ENCODE measurements at regions not wholly inside any gene's neighbourhood (a gene's known extent, or its start where the extent isn't known, plus 50 kb on each side); places are given as distances from the start of the nearest gene placed in this dataset.

DNA sequence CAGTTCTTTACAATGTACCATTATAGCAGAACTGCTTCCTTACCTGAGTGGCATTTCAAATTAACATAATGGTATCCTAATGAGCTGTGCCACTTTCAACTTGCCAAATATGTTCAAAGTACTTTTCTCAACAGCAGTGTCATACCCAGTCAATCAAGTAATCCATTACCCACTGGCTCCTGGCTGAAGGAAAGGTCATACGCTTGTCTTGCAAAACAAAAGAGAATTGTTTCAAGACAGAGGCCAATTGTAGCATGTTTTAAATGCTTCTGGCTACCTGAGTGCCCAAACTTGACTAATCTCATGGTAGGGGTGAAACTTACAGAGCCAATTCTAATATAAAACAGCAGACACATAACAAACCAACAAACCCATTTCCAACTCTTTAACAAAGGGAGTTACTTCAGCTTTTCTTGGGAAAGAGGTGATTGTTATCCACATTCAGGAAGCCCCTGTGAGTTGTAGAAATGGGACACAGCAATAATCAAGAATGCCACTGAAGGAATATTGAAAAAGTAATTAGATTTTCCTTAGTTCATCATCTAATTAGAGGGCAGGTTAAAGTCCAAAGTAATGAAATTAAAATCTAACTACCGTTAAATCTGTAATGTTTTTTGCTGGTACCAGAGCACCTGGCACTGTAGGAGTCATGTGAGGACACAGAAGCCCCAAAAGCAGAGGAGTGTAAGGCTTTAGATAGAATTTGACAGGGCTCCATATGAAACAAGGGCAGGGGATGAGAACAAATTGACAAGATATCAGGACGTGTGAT, 241.9 kb downstream of the RWDD3 start:
- Histone ChIP-seq H3F3A (ENCODE audit: insufficient read depth) (no peaks in the 10 kb centered on the region), H2AFZ (no peak overlapping the region), H3K4me2 (ENCODE audit: unreplicated experiment) (no peak overlapping the region), H3K36me3 (ENCODE audit: low read depth) (no peaks in the 10 kb centered on the region), H3K4me1 (ENCODE audit: insufficient read depth) (no peaks in the 10 kb centered on the region), H3K4me3 (no peak overlapping the region), H3K9me2 (ENCODE audit: insufficient read depth) (no peaks in the 10 kb centered on the region), H3K79me2 (ENCODE audit: insufficient read depth) (no peaks in the 10 kb centered on the region), H3K27ac (no peak overlapping the region), H3K9me3 (ENCODE audit: low read depth) (no peaks in the 10 kb centered on the region), H3K27me3 (replicated peaks; ENCODE audit: insufficient read depth) (no peaks in the 10 kb centered on the region), H4K20me1 (ENCODE audit: insufficient read depth) (no peaks in the 10 kb centered on the region), H3K9ac (no peak overlapping the region)
- no peak for DNase-seq
- TF ChIP-seq EZH2 (IDR thresholded peaks at IDR 0.05; ENCODE audit: insufficient read depth, poor library complexity, severe bottlenecking): no peak
- TF ChIP-seq EZH2phosphoT487 (IDR thresholded peaks at IDR 0.05; ENCODE audit: insufficient read depth, low read depth): no peak
- in situ Hi-C loops (cut with MboI): no loop called here
- 14 to 15% methylated on average over 3 of the region's 3 CpGs for WGBS, 2 experiments (ENCODE audit: low coverage in 1 of 2, low lambda C conversion rate in 2 of 2, missing lambda C conversion rate in 2 of 2)

DNA sequence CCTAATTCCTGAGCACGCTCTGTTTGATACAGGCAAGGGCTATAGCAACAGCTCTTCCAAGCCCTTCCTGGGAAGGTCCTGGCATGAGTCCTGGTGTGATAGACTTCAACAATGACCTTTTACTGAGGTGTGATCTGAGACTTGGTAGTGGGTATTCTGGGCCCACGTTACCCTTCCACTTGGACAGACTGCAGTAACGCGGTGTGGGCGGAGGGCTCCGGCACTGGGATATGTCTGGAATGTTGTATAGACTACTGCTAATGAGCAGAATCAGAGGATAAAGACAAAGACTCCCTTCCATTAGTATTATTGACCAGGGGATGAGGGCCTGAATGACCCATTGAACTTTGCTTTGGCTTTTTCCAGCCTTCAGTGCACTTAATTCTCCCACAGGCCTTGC, 262.3 kb downstream of the RWDD3 start:
- Histone ChIP-seq H3K4me1 (ENCODE audit: insufficient read depth) (no peaks in the 10 kb centered on the region), H3K4me3 (no peak overlapping the region), H3K36me3 (ENCODE audit: low read depth) (no peaks in the 10 kb centered on the region), H2AFZ (no peak overlapping the region), H3K9ac (no peak overlapping the region), H3K9me3 (ENCODE audit: low read depth) (no peaks in the 10 kb centered on the region), H3K9me2 (ENCODE audit: insufficient read depth) (no peaks in the 10 kb centered on the region), H3K79me2 (ENCODE audit: insufficient read depth) (no peaks in the 10 kb centered on the region), H3K27me3 (replicated peaks; ENCODE audit: insufficient read depth) (no peaks in the 10 kb centered on the region), H3K27ac (no peak overlapping the region), H3K4me2 (ENCODE audit: unreplicated experiment) (no peak overlapping the region), H3F3A (ENCODE audit: insufficient read depth) (no peaks in the 10 kb centered on the region), H4K20me1 (ENCODE audit: insufficient read depth) (no peaks in the 10 kb centered on the region)
- WGBS, 2 experiments (ENCODE audit: low coverage in 1 of 2, low lambda C conversion rate in 2 of 2, missing lambda C conversion rate in 2 of 2): 47 to 58% methylated on average over 6 of the region's 6 CpGs
- no peak for DNase-seq
- TF ChIP-seq EZH2phosphoT487 (IDR thresholded peaks at IDR 0.05; ENCODE audit: insufficient read depth, low read depth) (no peak), EZH2 (IDR thresholded peaks at IDR 0.05; ENCODE audit: insufficient read depth, poor library complexity, severe bottlenecking) (no peak)
- in situ Hi-C loops (cut with MboI): no loop called here

DNA sequence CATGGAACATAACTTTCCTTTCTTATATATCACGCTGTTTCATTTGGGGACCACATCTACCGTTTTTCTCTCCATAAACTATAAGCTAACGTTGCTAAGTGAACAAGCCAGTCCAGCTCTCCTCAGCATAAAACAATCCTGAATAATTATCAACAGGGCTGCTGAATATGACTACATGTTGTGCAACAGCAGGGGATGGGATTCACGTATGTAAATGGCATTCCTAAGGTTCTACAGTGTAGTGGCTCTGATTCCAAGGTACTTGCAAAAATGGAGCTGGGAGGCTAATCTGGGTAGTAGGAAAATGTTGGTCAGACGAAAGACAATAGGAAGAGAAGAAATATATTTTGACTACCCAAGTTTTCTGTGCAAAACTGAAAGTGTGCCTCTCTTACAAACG, 262.8 kb downstream of the RWDD3 start:
- Histone ChIP-seq H3F3A (ENCODE audit: insufficient read depth) (no peaks in the 10 kb centered on the region), H3K4me3 (no peak overlapping the region), H3K36me3 (ENCODE audit: low read depth) (no peaks in the 10 kb centered on the region), H3K4me2 (ENCODE audit: unreplicated experiment) (no peak overlapping the region), H3K27ac (no peak overlapping the region), H3K4me1 (ENCODE audit: insufficient read depth) (no peaks in the 10 kb centered on the region), H3K9ac (no peak overlapping the region), H2AFZ (no peak overlapping the region), H3K9me2 (ENCODE audit: insufficient read depth) (no peaks in the 10 kb centered on the region), H3K27me3 (replicated peaks; ENCODE audit: insufficient read depth) (no peaks in the 10 kb centered on the region), H3K9me3 (ENCODE audit: low read depth) (no peaks in the 10 kb centered on the region), H4K20me1 (ENCODE audit: insufficient read depth) (no peaks in the 10 kb centered on the region), H3K79me2 (ENCODE audit: insufficient read depth) (no peaks in the 10 kb centered on the region)
- TF ChIP-seq EZH2phosphoT487 (IDR thresholded peaks at IDR 0.05; ENCODE audit: insufficient read depth, low read depth) (no peak), EZH2 (IDR thresholded peaks at IDR 0.05; ENCODE audit: insufficient read depth, poor library complexity, severe bottlenecking) (no peak)
- no peak for DNase-seq
- WGBS, 2 experiments (ENCODE audit: low coverage in 1 of 2, low lambda C conversion rate in 2 of 2, missing lambda C conversion rate in 2 of 2): 19 to 26% methylated on average over 6 of the region's 6 CpGs
- in situ Hi-C loops (cut with MboI): no loop called here

DNA sequence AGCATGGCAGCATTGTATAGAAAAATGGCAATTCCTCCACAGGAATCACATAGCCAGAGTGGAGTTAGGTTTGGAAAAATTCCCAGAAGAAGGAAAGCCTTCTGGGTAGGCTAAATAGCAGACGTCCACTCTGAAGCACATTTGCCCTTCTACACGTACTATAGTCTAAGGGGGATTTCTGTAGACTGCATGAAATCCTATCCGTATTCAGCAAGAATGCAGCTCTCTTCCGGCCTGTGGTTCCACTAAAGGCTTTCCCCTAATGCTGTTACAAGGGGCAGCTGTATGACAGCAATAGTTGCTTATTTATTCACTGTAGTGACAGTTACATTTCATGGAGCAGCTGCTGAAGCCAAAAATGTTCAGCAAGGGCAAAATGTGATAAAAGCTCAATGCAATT, 263.6 kb downstream of the RWDD3 start:
- TF ChIP-seq EZH2phosphoT487 (IDR thresholded peaks at IDR 0.05; ENCODE audit: insufficient read depth, low read depth) (no peak), EZH2 (IDR thresholded peaks at IDR 0.05; ENCODE audit: insufficient read depth, poor library complexity, severe bottlenecking) (no peak)
- no peaks in the 10 kb centered on the region for H3K36me3 ChIP-seq (ENCODE audit: low read depth)
- no peak overlapping the region for H3K4me2 ChIP-seq (ENCODE audit: unreplicated experiment)
- H4K20me1 ChIP-seq (ENCODE audit: insufficient read depth): no peaks in the 10 kb centered on the region
- H3K27me3 ChIP-seq (replicated peaks; ENCODE audit: insufficient read depth): no peaks in the 10 kb centered on the region
- no peaks in the 10 kb centered on the region for H3K9me2 ChIP-seq (ENCODE audit: insufficient read depth)
- no peaks in the 10 kb centered on the region for H3K79me2 ChIP-seq (ENCODE audit: insufficient read depth)
- H3K4me3 ChIP-seq: no peak overlapping the region
- 20 to 25% methylated on average over 4 of the region's 4 CpGs for WGBS, 2 experiments (ENCODE audit: low coverage in 1 of 2, low lambda C conversion rate in 2 of 2, missing lambda C conversion rate in 2 of 2)
- in situ Hi-C loops (cut with MboI): no loop called here
- H3F3A ChIP-seq (ENCODE audit: insufficient read depth): no peaks in the 10 kb centered on the region
- H3K4me1 ChIP-seq (ENCODE audit: insufficient read depth): no peaks in the 10 kb centered on the region
- no peak overlapping the region for H2AFZ ChIP-seq
- H3K27ac ChIP-seq: no peak overlapping the region
- H3K9me3 ChIP-seq (ENCODE audit: low read depth): no peaks in the 10 kb centered on the region
- no peak overlapping the region for H3K9ac ChIP-seq
- DNase-seq: no peak
